Smooth muscle cell (in vitro differentiated cells): ENCODE measurements at regions not wholly inside any gene's neighbourhood (a gene's known extent, or its start where the extent isn't known, plus 50 kb on each side); places are given as distances from the start of the nearest gene placed in this dataset.

Source experiments
- DNase-seq: peaks from one replicate; lab custom pipeline; 2025; ENCODE audit not compliant: unreplicated experiment; lab: John Stamatoyannopoulos, UW
- H2AFZ ChIP-seq: fragments of 200-600 bp; sonication (generic); 2 replicates; pipeline ENCODE4 v1.6.0; 2016; ENCODE audit warnings: antibody characterized with exemption, low read depth, mild to moderate bottlenecking
- H3F3A ChIP-seq: fragments of 200-600 bp; sonication (generic); 2 replicates; pipeline ENCODE4 v1.6.0; 2017; ENCODE audit warnings: antibody characterized with exemption, low read depth
- H3K27ac ChIP-seq: fragments of 200-600 bp; sonication (generic); 2 replicates; pipeline ENCODE4 v1.5.1; 2016; ENCODE audit warnings: low read depth, mild to moderate bottlenecking
- H3K27me3 ChIP-seq: fragments of 200-600 bp; sonication (generic); 2 replicates; pipeline ENCODE4 v1.6.1; 2016; ENCODE audit warnings: low read depth, mild to moderate bottlenecking
- H3K36me3 ChIP-seq: fragments of 200-600 bp; sonication (generic); 2 replicates; pipeline ENCODE4 v1.5.1; 2016; ENCODE audit warnings: low read depth
- H3K4me1 ChIP-seq: fragments of 200-600 bp; sonication (generic); 2 replicates; pipeline ENCODE4 v1.5.1; 2016; ENCODE audit warnings: low read depth
- H3K4me2 ChIP-seq: fragments of 200-600 bp; sonication (generic); 2 replicates; pipeline ENCODE4 v1.6.0; 2016; ENCODE audit warnings: mild to moderate bottlenecking
- H3K4me3 ChIP-seq: fragments of 200-600 bp; sonication (generic); 2 replicates; pipeline ENCODE4 v1.5.1; 2016; ENCODE audit warnings: mild to moderate bottlenecking
- H3K79me2 ChIP-seq: fragments of 200-600 bp; sonication (generic); 2 replicates; pipeline ENCODE4 v1.6.0; 2016; ENCODE audit warnings: low read depth, mild to moderate bottlenecking
- H3K9ac ChIP-seq: fragments of 200-600 bp; sonication (generic); 2 replicates; pipeline ENCODE4 v1.6.0; 2016; ENCODE audit warnings: low read depth
- H3K9me3 ChIP-seq: fragments of 200-600 bp; sonication (generic); replicated peaks from 2 replicates; pipeline ENCODE4 v1.5.1; 2016; ENCODE audit warnings: low read depth
- H4K20me1 ChIP-seq: fragments of 200-600 bp; sonication (generic); 2 replicates; pipeline ENCODE4 v1.6.0; 2016; ENCODE audit warnings: low read depth
- CTCF ChIP-seq: fragments of 200-600 bp; sonication (generic); IDR thresholded peaks from 2 replicates; pipeline ENCODE4 v1.5.1; 2017; ENCODE audit warnings: borderline replicate concordance, mild to moderate bottlenecking, antibody characterized with exemption; ENCODE audit not compliant: insufficient read depth, poor library complexity, severe bottlenecking
- WGBS: methylation state at CpG from one replicate; pipeline ENCODE4 v1.1.7; 2016; ENCODE audit warnings: low lambda C conversion rate; 5-methylcytosine and 5-hydroxymethylcytosine counted together

GRCh38 chr14:56884617-56885016 is 74.3 kb upstream of the OTX2 start:
- no peaks in the 10 kb centered on the region for H3K79me2 ChIP-seq
- H3K4me1 ChIP-seq, result peaks cover 60% of the 10 kb centered on the region
- no peak overlapping the region for H3K4me2 ChIP-seq
- no peak overlapping the region for H3K4me3 ChIP-seq
- H3K36me3 ChIP-seq, result no peaks in the 10 kb centered on the region
- no peaks in the 10 kb centered on the region for H4K20me1 ChIP-seq
- H3K9ac ChIP-seq, result no peak overlapping the region
- H2AFZ ChIP-seq, result no peak overlapping the region
- no peaks in the 10 kb centered on the region for H3K27me3 ChIP-seq
- no peak overlapping the region for H3K27ac ChIP-seq
- no peak for DNase-seq
- no peak for TF ChIP-seq CTCF
- H3F3A ChIP-seq, result no peaks in the 10 kb centered on the region
- H3K9me3 ChIP-seq, result no peaks in the 10 kb centered on the region
- WGBS, result 65% methylated on average over 6 of the region's 6 CpGs

GRCh38 chr14:56881181-56881580 is 70.9 kb upstream of the OTX2 start:
- no peak overlapping the region for H3K4me3 ChIP-seq
- H3K36me3 ChIP-seq, result no peaks in the 10 kb centered on the region
- no peaks in the 10 kb centered on the region for H3F3A ChIP-seq
- H3K4me1 ChIP-seq, result peaks cover 31% of the 10 kb centered on the region
- no peaks in the 10 kb centered on the region for H3K27me3 ChIP-seq
- H3K4me2 ChIP-seq, result no peak overlapping the region
- 83% methylated on average over 3 of the region's 3 CpGs for WGBS
- no peaks in the 10 kb centered on the region for H3K9me3 ChIP-seq
- no peaks in the 10 kb centered on the region for H4K20me1 ChIP-seq
- H2AFZ ChIP-seq, result no peak overlapping the region
- H3K79me2 ChIP-seq, result no peaks in the 10 kb centered on the region
- H3K9ac ChIP-seq, result no peak overlapping the region
- no peak overlapping the region for H3K27ac ChIP-seq
- TF ChIP-seq CTCF, result no peak
- DNase-seq, result no peak

GRCh38 chr14:56878766-56879165 is 68.5 kb upstream of the OTX2 start:
- TF ChIP-seq CTCF, result no peak

GRCh38 chr14:56875104-56875675 is 64.9 kb upstream of the OTX2 start:
- no peaks in the 10 kb centered on the region for H3F3A ChIP-seq
- H3K79me2 ChIP-seq, result no peaks in the 10 kb centered on the region
- no peaks in the 10 kb centered on the region for H3K9me3 ChIP-seq
- no peaks in the 10 kb centered on the region for H4K20me1 ChIP-seq
- H2AFZ ChIP-seq, result no peak overlapping the region
- H3K27me3 ChIP-seq, result no peaks in the 10 kb centered on the region
- no peak overlapping the region for H3K9ac ChIP-seq
- TF ChIP-seq CTCF, result no peak
- H3K36me3 ChIP-seq, result no peaks in the 10 kb centered on the region
- DNase-seq, result no peak
- H3K27ac ChIP-seq, result no peak overlapping the region
- WGBS, result 84% methylated on average over 4 of the region's 4 CpGs
- no peak overlapping the region for H3K4me3 ChIP-seq
- H3K4me1 ChIP-seq, result no peaks in the 10 kb centered on the region
- no peak overlapping the region for H3K4me2 ChIP-seq

More at GRCh38 chr14:56878766-56879165, 68.5 kb upstream of the OTX2 start:
- no peak overlapping the region for H3K4me2 ChIP-seq
- H2AFZ ChIP-seq, result no peak overlapping the region
- H3K27ac ChIP-seq, result no peak overlapping the region
- H3F3A ChIP-seq, result no peaks in the 10 kb centered on the region
- peaks cover 8% of the 10 kb centered on the region for H3K4me1 ChIP-seq
- DNase-seq, result no peak
- no peaks in the 10 kb centered on the region for H3K79me2 ChIP-seq
- 98% methylated on average over 2 of the region's 2 CpGs for WGBS
- H4K20me1 ChIP-seq, result no peaks in the 10 kb centered on the region
- no peaks in the 10 kb centered on the region for H3K9me3 ChIP-seq
- H3K9ac ChIP-seq, result no peak overlapping the region
- H3K4me3 ChIP-seq, result no peak overlapping the region
- H3K27me3 ChIP-seq, result no peaks in the 10 kb centered on the region
- no peaks in the 10 kb centered on the region for H3K36me3 ChIP-seq
